A673 (cell line): ENCODE measurements at regions not wholly inside any gene's neighbourhood (a gene's known extent, or its start where the extent isn't known, plus 50 kb on each side); places are given as distances from the start of the nearest gene placed in this dataset.

Experiments used
- EZH2 ChIP-seq: fragments of 200-600 bp; sonication (generic); IDR thresholded peaks from 2 replicates; pipeline ENCODE4 v1.6.1; 2017; ENCODE audit warnings: borderline replicate concordance, low read depth, mild to moderate bottlenecking, mixed read lengths, antibody characterized with exemption, low read length; ENCODE audit not compliant: poor library complexity, severe bottlenecking
- TF ChIP-seq, protein P1 (sequence below): fragments of 300-800, 200-600 bp; sonication (generic); conservative IDR thresholded peaks from 2 replicates; pipeline ENCODE4 v1.5.1; 2017; ENCODE audit warnings: low read depth, mild to moderate bottlenecking, antibody characterized with exemption, low read length, moderate library complexity, mixed read lengths

DNA sequence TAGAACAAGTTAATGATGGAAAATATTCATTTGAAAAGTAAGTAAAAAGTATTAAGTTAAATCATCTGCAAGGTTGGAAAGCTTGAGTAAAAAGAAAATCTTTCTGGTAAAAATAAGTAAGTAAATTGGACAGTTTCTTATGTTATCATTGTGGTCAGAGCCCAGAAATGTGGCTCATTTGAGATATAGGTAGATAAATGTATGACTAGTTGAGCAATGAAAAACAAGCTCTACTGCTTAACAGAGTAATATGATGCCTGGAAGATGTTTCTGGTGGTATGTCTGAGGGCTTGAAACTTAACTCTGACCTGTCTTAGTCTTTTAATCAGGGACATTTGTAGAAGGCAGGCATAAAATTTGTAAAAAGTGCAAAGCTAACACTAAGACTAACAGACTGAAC is 444.0 kb downstream of the MFSD1 start:
- TF ChIP-seq, protein P1, sequence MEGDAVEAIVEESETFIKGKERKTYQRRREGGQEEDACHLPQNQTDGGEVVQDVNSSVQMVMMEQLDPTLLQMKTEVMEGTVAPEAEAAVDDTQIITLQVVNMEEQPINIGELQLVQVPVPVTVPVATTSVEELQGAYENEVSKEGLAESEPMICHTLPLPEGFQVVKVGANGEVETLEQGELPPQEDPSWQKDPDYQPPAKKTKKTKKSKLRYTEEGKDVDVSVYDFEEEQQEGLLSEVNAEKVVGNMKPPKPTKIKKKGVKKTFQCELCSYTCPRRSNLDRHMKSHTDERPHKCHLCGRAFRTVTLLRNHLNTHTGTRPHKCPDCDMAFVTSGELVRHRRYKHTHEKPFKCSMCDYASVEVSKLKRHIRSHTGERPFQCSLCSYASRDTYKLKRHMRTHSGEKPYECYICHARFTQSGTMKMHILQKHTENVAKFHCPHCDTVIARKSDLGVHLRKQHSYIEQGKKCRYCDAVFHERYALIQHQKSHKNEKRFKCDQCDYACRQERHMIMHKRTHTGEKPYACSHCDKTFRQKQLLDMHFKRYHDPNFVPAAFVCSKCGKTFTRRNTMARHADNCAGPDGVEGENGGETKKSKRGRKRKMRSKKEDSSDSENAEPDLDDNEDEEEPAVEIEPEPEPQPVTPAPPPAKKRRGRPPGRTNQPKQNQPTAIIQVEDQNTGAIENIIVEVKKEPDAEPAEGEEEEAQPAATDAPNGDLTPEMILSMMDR: no peak
- no peak for TF ChIP-seq EZH2
